DOHH2 (cell line): ENCODE measurements at regions not wholly inside any gene's neighbourhood (a gene's known extent, or its start where the extent isn't known, plus 50 kb on each side); places are given as distances from the start of the nearest gene placed in this dataset.

Source experiments
- H3F3A ChIP-seq: fragments of 200-600 bp; sonication (generic), shearing (Covaris generic); 2 replicates; pipeline ENCODE4 v1.6.0; 2016; ENCODE audit warnings: antibody characterized with exemption, mild to moderate bottlenecking; ENCODE audit not compliant: control insufficient read depth, insufficient read depth
- H3K27ac ChIP-seq: fragments of 200-600 bp; sonication (generic); 2 replicates; pipeline ENCODE4 v1.5.1; 2014; ENCODE audit warnings: low read depth, mild to moderate bottlenecking, low read length, moderate library complexity
- H3K27me3 ChIP-seq: fragments of 200-600 bp; sonication (generic); 2 replicates; pipeline ENCODE4 v1.6.1; 2014; ENCODE audit warnings: mild to moderate bottlenecking, low read length, mixed read lengths; ENCODE audit not compliant: control insufficient read depth
- H3K36me3 ChIP-seq: fragments of 200-600 bp; sonication (generic); 2 replicates; pipeline ENCODE4 v1.6.1; 2014; ENCODE audit warnings: mild to moderate bottlenecking, low read length, moderate library complexity, mixed read lengths; ENCODE audit not compliant: control insufficient read depth
- H3K4me1 ChIP-seq: fragments of 200-600 bp; sonication (generic); 2 replicates; pipeline ENCODE4 v1.6.1; 2014; ENCODE audit warnings: mild to moderate bottlenecking, low read length, mixed read lengths; ENCODE audit not compliant: control insufficient read depth
- H3K4me2 ChIP-seq: fragments of 200-600 bp; sonication (generic); 2 replicates; pipeline ENCODE4 v1.6.0; 2014; ENCODE audit warnings: mild to moderate bottlenecking, low read length, moderate library complexity
- H3K4me3 ChIP-seq: fragments of 200-600 bp; sonication (generic); 2 replicates; pipeline ENCODE4 v1.5.1; 2014; ENCODE audit warnings: mild to moderate bottlenecking, low read length, mixed read lengths
- H3K79me2 ChIP-seq: fragments of 200-600 bp; sonication (generic); 2 replicates; pipeline ENCODE4 v1.6.1; 2014; ENCODE audit warnings: mild to moderate bottlenecking, low read length, mixed read lengths; ENCODE audit not compliant: control insufficient read depth
- H3K9me2 ChIP-seq: fragments of 200-600 bp; sonication (generic); replicated peaks from 2 replicates; pipeline ENCODE4 v1.6.1; 2014; ENCODE audit warnings: mild to moderate bottlenecking, low read length, mixed read lengths; ENCODE audit not compliant: control insufficient read depth
- H3K9me3 ChIP-seq: fragments of 200-600 bp; sonication (generic); 2 replicates; pipeline ENCODE4 v1.6.1; 2014; ENCODE audit warnings: antibody characterized with exemption, low read length, mixed read lengths; ENCODE audit not compliant: control insufficient read depth, insufficient read depth
- H4K20me1 ChIP-seq: fragments of 200-600 bp; sonication (generic); 2 replicates; pipeline ENCODE4 v1.6.0; 2014; ENCODE audit warnings: low read depth, mild to moderate bottlenecking, antibody characterized with exemption, low read length, moderate library complexity; ENCODE audit not compliant: control insufficient read depth, insufficient read depth
- EZH2phosphoT487 ChIP-seq: fragments of 200-600 bp; sonication (generic); IDR thresholded peaks from 2 replicates; pipeline ENCODE4 v1.6.1; 2017; ENCODE audit warnings: borderline replicate concordance, mild to moderate bottlenecking, antibody characterized with exemption, low read length, moderate library complexity, mixed read lengths
- TF ChIP-seq, protein P1 (sequence below): fragments of 200-600 bp; sonication (generic); IDR thresholded peaks from one replicate; pipeline ENCODE4 v1.5.1; 2014; ENCODE audit warnings: antibody characterized with exemption, mild to moderate bottlenecking, low read depth, low read length; ENCODE audit not compliant: poor library complexity, severe bottlenecking

DNA sequence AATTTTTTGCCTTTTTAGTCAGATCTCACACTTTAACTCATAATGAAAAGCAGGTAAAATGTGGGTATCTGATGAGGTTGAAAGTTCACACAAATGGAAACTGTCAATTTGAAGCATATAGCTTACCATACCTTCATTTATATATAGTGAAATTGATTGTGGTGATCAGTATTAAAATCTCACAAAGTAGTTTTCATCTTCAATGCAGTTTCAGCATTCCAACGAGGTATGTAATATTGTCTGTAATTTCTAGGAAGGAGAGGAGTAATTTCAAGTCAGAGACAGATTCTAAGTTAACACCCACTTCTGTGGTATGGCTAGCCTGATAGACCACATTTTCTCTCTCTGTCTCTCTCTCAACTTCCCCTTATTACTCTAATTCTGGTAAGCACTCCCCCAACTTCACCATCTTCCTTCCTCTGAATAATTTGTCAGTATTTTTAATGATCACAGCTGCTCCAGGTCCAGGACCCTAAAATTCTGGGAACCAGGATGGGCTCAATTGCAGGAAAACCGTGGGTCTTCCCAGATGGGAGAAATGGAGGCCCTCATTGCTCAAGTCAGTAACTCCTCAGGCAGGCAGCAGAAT, 455.7 kb downstream of the FGF9 start:
- Histone ChIP-seq H3K4me3 (no peak overlapping the region), H3K4me1 (no peaks in the 10 kb centered on the region), H3K9me2 (no peaks in the 10 kb centered on the region), H3F3A (no peaks in the 10 kb centered on the region), H3K4me2 (no peak overlapping the region), H3K9me3 (no peaks in the 10 kb centered on the region), H4K20me1 (no peaks in the 10 kb centered on the region), H3K27ac (no peak overlapping the region), H3K79me2 (no peaks in the 10 kb centered on the region), H3K27me3 (no peaks in the 10 kb centered on the region), H3K36me3 (no peaks in the 10 kb centered on the region)
- no peak for TF ChIP-seq EZH2phosphoT487
- TF ChIP-seq, protein P1, sequence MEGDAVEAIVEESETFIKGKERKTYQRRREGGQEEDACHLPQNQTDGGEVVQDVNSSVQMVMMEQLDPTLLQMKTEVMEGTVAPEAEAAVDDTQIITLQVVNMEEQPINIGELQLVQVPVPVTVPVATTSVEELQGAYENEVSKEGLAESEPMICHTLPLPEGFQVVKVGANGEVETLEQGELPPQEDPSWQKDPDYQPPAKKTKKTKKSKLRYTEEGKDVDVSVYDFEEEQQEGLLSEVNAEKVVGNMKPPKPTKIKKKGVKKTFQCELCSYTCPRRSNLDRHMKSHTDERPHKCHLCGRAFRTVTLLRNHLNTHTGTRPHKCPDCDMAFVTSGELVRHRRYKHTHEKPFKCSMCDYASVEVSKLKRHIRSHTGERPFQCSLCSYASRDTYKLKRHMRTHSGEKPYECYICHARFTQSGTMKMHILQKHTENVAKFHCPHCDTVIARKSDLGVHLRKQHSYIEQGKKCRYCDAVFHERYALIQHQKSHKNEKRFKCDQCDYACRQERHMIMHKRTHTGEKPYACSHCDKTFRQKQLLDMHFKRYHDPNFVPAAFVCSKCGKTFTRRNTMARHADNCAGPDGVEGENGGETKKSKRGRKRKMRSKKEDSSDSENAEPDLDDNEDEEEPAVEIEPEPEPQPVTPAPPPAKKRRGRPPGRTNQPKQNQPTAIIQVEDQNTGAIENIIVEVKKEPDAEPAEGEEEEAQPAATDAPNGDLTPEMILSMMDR: no peak

DNA sequence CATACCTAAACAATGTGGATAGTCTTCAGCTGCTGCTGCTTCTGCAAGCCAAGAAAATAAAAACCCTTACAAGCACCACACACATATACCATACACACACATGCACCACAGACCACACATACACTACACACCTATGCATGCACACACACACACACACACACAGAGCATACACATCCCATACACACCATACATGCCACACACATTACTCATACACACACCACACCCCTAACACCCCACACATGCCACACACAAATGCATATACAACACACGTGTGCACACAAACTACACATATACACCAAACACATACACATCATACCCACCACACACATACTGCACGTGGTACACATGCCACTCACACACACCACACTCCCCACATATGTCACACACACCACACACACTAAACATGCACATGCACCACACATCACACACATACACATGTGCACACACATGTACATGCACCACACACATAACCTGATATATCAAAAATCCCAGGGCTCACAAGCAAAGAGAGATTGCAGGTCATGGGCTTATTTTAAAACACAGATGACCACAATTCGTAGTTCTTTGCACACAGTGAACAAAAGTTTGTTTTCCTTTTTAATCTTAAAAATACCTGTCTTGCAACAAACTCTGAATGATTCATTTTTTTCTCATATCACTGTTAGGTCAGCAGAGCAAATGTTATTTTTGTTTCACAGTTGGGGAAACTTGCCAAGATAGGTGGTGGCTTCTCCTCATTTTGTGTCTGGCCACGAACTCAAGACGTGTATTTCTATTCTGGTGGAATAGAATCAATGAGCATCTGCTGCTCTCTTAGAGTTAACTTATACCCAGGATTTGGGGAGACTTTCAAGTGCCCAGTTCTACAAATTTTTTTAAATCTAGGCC, 456.6 kb downstream of the FGF9 start:
- no peak overlapping the region for H3K4me3 ChIP-seq
- no peaks in the 10 kb centered on the region for H3K27me3 ChIP-seq
- H3F3A ChIP-seq: no peaks in the 10 kb centered on the region
- no peaks in the 10 kb centered on the region for H3K36me3 ChIP-seq
- no peaks in the 10 kb centered on the region for H3K9me3 ChIP-seq
- no peak overlapping the region for H3K4me2 ChIP-seq
- H3K9me2 ChIP-seq: no peaks in the 10 kb centered on the region
- no peak overlapping the region for H3K27ac ChIP-seq
- no peaks in the 10 kb centered on the region for H3K79me2 ChIP-seq
- no peak for TF ChIP-seq EZH2phosphoT487
- TF ChIP-seq, protein P1: no peak
- H4K20me1 ChIP-seq: no peaks in the 10 kb centered on the region
- H3K4me1 ChIP-seq: no peaks in the 10 kb centered on the region

DNA sequence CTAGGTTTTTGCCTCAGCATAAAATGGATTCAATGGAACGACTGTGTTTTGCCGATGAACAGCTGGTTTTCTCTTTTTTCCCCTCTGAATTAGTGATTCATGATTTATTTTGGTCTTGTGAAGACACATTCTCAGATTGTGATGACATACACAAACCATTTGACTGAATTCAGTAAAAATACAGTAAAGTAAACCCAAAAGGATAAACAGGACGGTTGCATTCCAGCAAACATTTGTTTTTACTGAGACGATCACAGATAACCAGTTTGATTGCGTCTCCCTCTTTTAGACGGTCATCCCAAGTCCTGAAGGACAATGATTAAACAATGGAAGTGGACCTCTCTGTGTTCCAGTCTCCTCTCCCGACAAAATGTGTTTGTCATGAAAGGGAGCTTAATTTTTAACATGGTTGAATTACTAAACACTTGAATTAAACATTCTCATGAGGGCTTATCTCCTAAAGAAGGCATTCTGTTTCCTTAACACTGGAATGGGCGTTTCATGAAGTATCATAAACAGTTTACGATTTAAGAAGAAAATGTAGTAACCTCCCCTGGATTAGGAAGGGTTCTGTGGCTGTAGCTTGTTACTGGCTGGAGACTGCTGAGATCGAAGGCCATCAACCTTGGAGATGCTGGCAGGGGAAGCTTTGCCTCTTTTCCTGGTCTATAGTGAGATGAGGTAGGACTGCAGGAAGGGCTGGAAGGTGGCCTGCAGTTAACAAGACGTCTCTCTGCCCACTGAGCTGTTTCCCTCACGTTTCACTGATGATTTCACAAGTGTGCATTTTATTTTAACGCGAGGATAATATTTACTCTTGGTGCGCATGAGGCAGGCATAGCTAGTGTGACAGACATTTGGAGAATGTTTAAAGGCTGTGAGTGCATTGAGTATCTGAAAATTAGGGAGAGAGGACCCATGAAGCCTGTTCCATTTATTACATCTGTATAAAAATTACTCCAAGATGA, 457.9 kb downstream of the FGF9 start:
- no peaks in the 10 kb centered on the region for H3K9me2 ChIP-seq
- no peaks in the 10 kb centered on the region for H3K27me3 ChIP-seq

More for the DNA sequence above, 457.9 kb downstream of the FGF9 start:
- Histone ChIP-seq H3K36me3 (no peaks in the 10 kb centered on the region), H4K20me1 (no peaks in the 10 kb centered on the region), H3K4me1 (no peaks in the 10 kb centered on the region), H3K4me3 (no peak overlapping the region), H3K27ac (no peak overlapping the region), H3K4me2 (no peak overlapping the region), H3K79me2 (no peaks in the 10 kb centered on the region), H3K9me3 (no peaks in the 10 kb centered on the region), H3F3A (no peaks in the 10 kb centered on the region)
- TF ChIP-seq, protein P1: no peak
- TF ChIP-seq EZH2phosphoT487: no peak
